ENCODE measurements at regions not wholly inside any gene's neighbourhood (a gene's known extent, or its start where the extent isn't known, plus 50 kb on each side); places are given as distances from the start of the nearest gene placed in this dataset.

DNA sequence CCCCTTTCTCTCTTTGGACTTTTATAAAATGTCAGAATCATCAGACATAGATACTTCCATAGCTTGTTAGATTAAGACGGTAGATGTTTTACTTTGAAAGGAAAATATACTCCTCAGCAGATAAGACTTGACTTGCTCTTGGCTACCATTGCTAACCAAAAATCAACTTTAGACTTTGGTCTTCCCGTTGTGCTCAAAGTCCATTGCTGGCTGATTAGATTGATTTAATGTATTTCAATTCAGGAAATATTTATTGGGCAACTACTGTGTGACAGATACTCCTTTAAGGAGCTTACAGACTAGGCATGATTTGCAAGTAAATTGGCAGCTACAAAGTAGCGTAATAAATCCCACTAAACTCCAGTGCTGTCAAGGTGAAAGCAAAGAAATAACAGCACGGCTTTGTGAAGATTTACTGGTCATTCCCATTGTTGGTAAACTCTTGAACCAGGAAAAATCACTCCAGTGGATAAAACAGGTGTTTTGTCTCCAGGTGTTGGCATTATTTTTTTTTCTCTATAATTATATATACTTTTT lies 95.7 kb upstream of the ARMC3 start:
- no peaks in the 10 kb centered on the region; a peak in 3 of 7 replicates for H3K36me3 Mint-ChIP-seq (ENCODE audit: insufficient read depth in 1 of 3, low read depth in 3 of 3)
- Histone ChIP-seq H3K27me3 (ENCODE audit: insufficient read depth, low read length) (no peaks in the 10 kb centered on the region), H4K5ac (ENCODE audit: insufficient read length, low read depth, low read length) (no peak overlapping the region), H3K79me2 (ENCODE audit: insufficient read depth, low read length) (no peaks in the 10 kb centered on the region), H3K4ac (ENCODE audit: low read depth, low read length) (no peak overlapping the region), H2AK5ac (ENCODE audit: insufficient read length, low read length) (no peak overlapping the region), H2BK15ac (ENCODE audit: low read depth, low read length) (no peak overlapping the region), H3K9ac (ENCODE audit: extremely low read depth, insufficient read length, low read length) (no peak overlapping the region), H3K23ac (ENCODE audit: insufficient read length, low read depth, low read length) (no peak overlapping the region), H3K9me3 (ENCODE audit: control insufficient read depth, low read depth, low read length) (no peaks in the 10 kb centered on the region), H3K79me1 (ENCODE audit: insufficient read depth, low read depth, low read length, poor library complexity, severe bottlenecking) (no peaks in the 10 kb centered on the region), H3K4me1 (ENCODE audit: insufficient read depth, low read length) (no peaks in the 10 kb centered on the region), H4K8ac (replicated peaks; ENCODE audit: insufficient read length, low read depth, low read length) (no peak overlapping the region), H3K23me2 (ENCODE audit: insufficient read length, low read depth, low read length, poor library complexity, severe bottlenecking) (no peaks in the 10 kb centered on the region), H4K20me1 (ENCODE audit: control insufficient read depth, insufficient read depth, insufficient read length) (no peaks in the 10 kb centered on the region), H3K56ac (ENCODE audit: insufficient read length, low read depth, low read length) (no peak overlapping the region), H2BK20ac (ENCODE audit: low read depth, low read length, poor library complexity, severe bottlenecking) (no peak overlapping the region), H2BK5ac (ENCODE audit: insufficient read length, low read length) (no peak overlapping the region), H2BK12ac (ENCODE audit: insufficient read length, low read depth, low read length) (no peak overlapping the region), H3K4me2 (ENCODE audit: insufficient read depth, insufficient read length, low read length) (no peak overlapping the region), H4K91ac (ENCODE audit: insufficient read length, low read depth, low read length) (no peak overlapping the region), H3T11ph (ENCODE audit: low read length) (no peak overlapping the region), H3K14ac (ENCODE audit: insufficient read depth, low read length) (no peak overlapping the region), H2BK120ac (ENCODE audit: low read depth, low read length, poor library complexity, severe bottlenecking) (no peak overlapping the region), H2AFZ (ENCODE audit: low read length) (no peak overlapping the region), H3K27ac (ENCODE audit: insufficient read length, low read depth, low read length) (no peak overlapping the region), H3K18ac (ENCODE audit: insufficient read length, low read depth, low read length) (no peak overlapping the region)
- no peaks in the 10 kb centered on the region for H3K27me3 Mint-ChIP-seq (ENCODE audit: low read depth)
- H3K27ac Mint-ChIP-seq: 0 out of 7 replicates have a peak overlapping the region, but pooled peaks of 1 of the 3 experiments have one; percentile 18
- peaks cover 11 to 22% of the 10 kb centered on the region in 2 experiments for H3K4me1 Mint-ChIP-seq
- no peak for TF ChIP-seq CTCF (conservative IDR thresholded peaks at IDR 0.05)
- WGBS (ENCODE audit: extremely low coverage, insufficient read length, low lambda C conversion rate): no CpG with 5 or more reads among the region's 4 CpGs
- no peak for DNase-seq
- no peak overlapping the region for H3K4me3 Mint-ChIP-seq
- H3K9me3 Mint-ChIP-seq: peaks cover 0 to 2% of the 10 kb centered on the region in 2 experiments; a peak in 1 of 5 replicates

Data from H9 (cell line).